HEK293 (cell line): ENCODE measurements at regions not wholly inside any gene's neighbourhood (a gene's known extent, or its start where the extent isn't known, plus 50 kb on each side); places are given as distances from the start of the nearest gene placed in this dataset.

Experiments
- CTCF ChIA-PET: fragments of 350-600 bp; formaldehyde crosslinking; extraction: SDS; loops from one replicate; lab custom pipeline; 2021; ENCODE audit warnings: antibody characterized with exemption; lab: Yijun Ruan, JAX
- POLR2A ChIA-PET: fragments of 300-600 bp; formaldehyde crosslinking; extraction: SDS; loops from one replicate; lab custom pipeline; 2020; ENCODE audit warnings: antibody characterized with exemption, inconsistent platforms; lab: Yijun Ruan, JAX
- H3K27ac ChIP-seq: fragments of 200-500 bp; sonication (Bioruptor generic); 2 replicates; pipeline ENCODE4 v1.5.1; 2014; ENCODE audit warnings: low read depth, low read length, control low read depth, inconsistent platforms; ENCODE audit errors: extremely low read depth
- H3K36me3 ChIP-seq, 2 experiments: fragments of 200-500 bp in 1 of 2; sonication (Bioruptor generic) in 1 of 2; 1 replicate in 1 of 2; 2 replicates in 1 of 2; pipeline ENCODE4 v1.5.1; 2014 to 2017; ENCODE audit warnings: inconsistent platforms in 2 of 2, low read length in 2 of 2; ENCODE audit not compliant: control insufficient read depth in 2 of 2, insufficient read depth in 1 of 2
- H3K4me1 ChIP-seq: fragments of 200-500 bp; sonication (Bioruptor generic); 2 replicates; pipeline ENCODE4 v1.5.1; 2014; ENCODE audit warnings: mild to moderate bottlenecking, low read length, inconsistent platforms; ENCODE audit not compliant: control insufficient read depth, insufficient read depth
- H3K4me3 ChIP-seq: 2 replicates; pipeline ENCODE4 v1.5.1; 2011; ENCODE audit warnings: low read depth, mild to moderate bottlenecking, control low read depth, low read length, moderate library complexity
- H3K9me3 ChIP-seq: fragments of 200-500 bp; sonication (Bioruptor generic); 2 replicates; pipeline ENCODE4 v1.5.1; 2014; ENCODE audit warnings: low read depth, low read length, inconsistent platforms; ENCODE audit not compliant: control insufficient read depth, insufficient read depth
- ATF2 ChIP-seq: fragments of 450-650 bp; formaldehyde crosslinking; IDR thresholded peaks from 2 replicates; pipeline ENCODE4 v1.5.1; 2016; ENCODE audit warnings: missing biosample characterization, missing genetic modification characterization, low read depth
- KLF16 ChIP-seq: fragments of 450-650 bp; formaldehyde crosslinking; IDR thresholded peaks from 2 replicates; pipeline ENCODE4 v1.5.1; 2017; ENCODE audit warnings: missing biosample characterization, missing genetic modification characterization
- MYNN ChIP-seq: fragments of 450-650 bp; formaldehyde crosslinking; IDR thresholded peaks from 2 replicates; pipeline ENCODE4 v1.5.1; 2016; ENCODE audit warnings: missing biosample characterization, missing genetic modification characterization, borderline replicate concordance
- PRDM1 ChIP-seq: fragments of 450-650 bp; formaldehyde crosslinking; IDR thresholded peaks from 2 replicates; pipeline ENCODE4; 2016; ENCODE audit warnings: missing biosample characterization, missing genetic modification characterization
- TSHZ1 ChIP-seq: fragments of 450-650 bp; formaldehyde crosslinking; IDR thresholded peaks from 2 replicates; pipeline ENCODE4 v1.5.1; 2016; ENCODE audit warnings: missing biosample characterization, missing genetic modification characterization, borderline replicate concordance
- ZBTB17 ChIP-seq: fragments of 450-650 bp; formaldehyde crosslinking; IDR thresholded peaks from 2 replicates; pipeline ENCODE4 v1.5.1; 2016; ENCODE audit warnings: missing biosample characterization, missing genetic modification characterization
- ZBTB21 ChIP-seq: fragments of 450-650 bp; formaldehyde crosslinking; IDR thresholded peaks from 2 replicates; pipeline ENCODE4 v1.5.1; 2017; ENCODE audit warnings: missing biosample characterization, missing genetic modification characterization
- ZNF10 ChIP-seq: fragments of 450-650 bp; formaldehyde crosslinking; IDR thresholded peaks from 2 replicates; pipeline ENCODE4 v1.5.1; 2017; ENCODE audit warnings: missing biosample characterization, missing genetic modification characterization
- ZNF18 ChIP-seq: fragments of 450-650 bp; formaldehyde crosslinking; IDR thresholded peaks from 2 replicates; pipeline ENCODE4 v1.5.1; 2016; ENCODE audit warnings: missing biosample characterization, missing genetic modification characterization
- ZNF23 ChIP-seq: fragments of 450-650 bp; formaldehyde crosslinking; IDR thresholded peaks from 2 replicates; pipeline ENCODE4 v1.5.1; 2016; ENCODE audit warnings: missing biosample characterization, missing genetic modification characterization, borderline replicate concordance
- ZNF274 ChIP-seq, 2 experiments: fragments of 200-500 bp in 1 of 2; fragments of 450-650 bp in 1 of 2; sonication (Bioruptor generic) in 1 of 2; formaldehyde crosslinking in 1 of 2; IDR thresholded peaks; 2 replicates each; pipeline versions ENCODE4 v1.5.1 to v1.6.1; 2014 to 2016; ENCODE audit warnings: borderline replicate concordance in 1 of 2, inconsistent platforms in 1 of 2, low read length in 1 of 2, missing biosample characterization in 1 of 2, missing genetic modification characterization in 1 of 2
- ZNF280C ChIP-seq: fragments of 450-650 bp; formaldehyde crosslinking; IDR thresholded peaks from 2 replicates; pipeline ENCODE4 v1.5.1; 2016; ENCODE audit warnings: missing biosample characterization, missing genetic modification characterization
- ZNF510 ChIP-seq: fragments of 450-650 bp; formaldehyde crosslinking; IDR thresholded peaks from 2 replicates; pipeline ENCODE4 v1.5.1; 2018; ENCODE audit warnings: mild to moderate bottlenecking, missing genetic modification characterization, missing biosample characterization; ENCODE audit not compliant: insufficient replicate concordance
- ZNF664 ChIP-seq: fragments of 450-650 bp; formaldehyde crosslinking; IDR thresholded peaks from 2 replicates; pipeline ENCODE4 v1.5.1; 2016; ENCODE audit warnings: missing biosample characterization, missing genetic modification characterization
- ZNF777 ChIP-seq: fragments of 450-650 bp; formaldehyde crosslinking; IDR thresholded peaks from 2 replicates; pipeline ENCODE4 v1.5.1; 2017; ENCODE audit warnings: missing biosample characterization, missing genetic modification characterization, borderline replicate concordance
- ZNF791 ChIP-seq: fragments of 450-650 bp; formaldehyde crosslinking; IDR thresholded peaks from 2 replicates; pipeline ENCODE4 v1.5.1; 2016; ENCODE audit warnings: missing biosample characterization, missing genetic modification characterization
- ZSCAN4 ChIP-seq: fragments of 450-650 bp; formaldehyde crosslinking; IDR thresholded peaks from 2 replicates; pipeline ENCODE4 v1.5.1; 2017; ENCODE audit warnings: missing biosample characterization, missing genetic modification characterization

GRCh38 chr17:33511670-33512069, 218.6 kb upstream of the ASIC2 start (continued):
- TF ChIP-seq ZNF18 (tag by site-specific recombination): no peak

- no peak overlapping the region for H3K4me3 ChIP-seq
- ChIA-PET CTCF (interaction anchor here (0.6 to 1.2 kb wide), 2 partner anchors 8 to 659 kb away, joined by 3 to 7 read pairs; no protein-coding TSS in a partner anchor), POLR2A (no interaction called here)
- no peaks in the 10 kb centered on the region for H3K9me3 ChIP-seq
- no peaks in the 10 kb centered on the region for H3K36me3 ChIP-seq
- no peaks in the 10 kb centered on the region for H3K4me1 ChIP-seq
- H3K27ac ChIP-seq: no peak overlapping the region
- TF ChIP-seq ZNF791 (tag by site-specific recombination) (no peak), MYNN (tag by site-specific recombination) (no peak), ZNF23 (tag by site-specific recombination) (no peak), ZNF10 (tag by site-specific recombination) (no peak), ZNF664 (tag by site-specific recombination) (no peak), ZSCAN4 (tag by site-specific recombination) (no peak), ZNF274 (IDR thresholded peaks at IDR 0.05; ENCODE audit: low read length) (no peak), ZNF274 (tag by site-specific recombination; IDR thresholded peaks at IDR 0.05; ENCODE audit: borderline replicate concordance) (no peak), PRDM1 (tag by site-specific recombination) (no peak), ATF2 (tag by site-specific recombination) (no peak), ZNF280C (tag by site-specific recombination) (no peak), TSHZ1 (tag by site-specific recombination) (no peak), ZNF510 (tag by site-specific recombination) (no peak), ZBTB17 (tag by site-specific recombination) (no peak), ZBTB21 (tag by site-specific recombination) (no peak), KLF16 (tag by site-specific recombination) (no peak), ZNF777 (tag by site-specific recombination) (no peak)
Measured at GRCh38 chr17:33512113-33512512, 219.0 kb upstream of the ASIC2 start.
